22Rv1 (cell line): ENCODE measurements at regions not wholly inside any gene's neighbourhood (a gene's known extent, or its start where the extent isn't known, plus 50 kb on each side); places are given as distances from the start of the nearest gene placed in this dataset.

Source experiments
- ZFX ChIP-seq: fragments of 450-650 bp; IDR thresholded peaks from 2 replicates; pipeline ENCODE4 v1.6.1; 2017; ENCODE audit warnings: antibody characterized with exemption, borderline replicate concordance
- TF ChIP-seq, protein P1 (sequence below): fragments of 450-650 bp; IDR thresholded peaks from 2 replicates; pipeline ENCODE4 v1.5.1; 2017; ENCODE audit warnings: mild to moderate bottlenecking

GRCh38 chr13:78004821-78005220, 86.2 kb upstream of the EDNRB start:
- TF ChIP-seq, protein P1, sequence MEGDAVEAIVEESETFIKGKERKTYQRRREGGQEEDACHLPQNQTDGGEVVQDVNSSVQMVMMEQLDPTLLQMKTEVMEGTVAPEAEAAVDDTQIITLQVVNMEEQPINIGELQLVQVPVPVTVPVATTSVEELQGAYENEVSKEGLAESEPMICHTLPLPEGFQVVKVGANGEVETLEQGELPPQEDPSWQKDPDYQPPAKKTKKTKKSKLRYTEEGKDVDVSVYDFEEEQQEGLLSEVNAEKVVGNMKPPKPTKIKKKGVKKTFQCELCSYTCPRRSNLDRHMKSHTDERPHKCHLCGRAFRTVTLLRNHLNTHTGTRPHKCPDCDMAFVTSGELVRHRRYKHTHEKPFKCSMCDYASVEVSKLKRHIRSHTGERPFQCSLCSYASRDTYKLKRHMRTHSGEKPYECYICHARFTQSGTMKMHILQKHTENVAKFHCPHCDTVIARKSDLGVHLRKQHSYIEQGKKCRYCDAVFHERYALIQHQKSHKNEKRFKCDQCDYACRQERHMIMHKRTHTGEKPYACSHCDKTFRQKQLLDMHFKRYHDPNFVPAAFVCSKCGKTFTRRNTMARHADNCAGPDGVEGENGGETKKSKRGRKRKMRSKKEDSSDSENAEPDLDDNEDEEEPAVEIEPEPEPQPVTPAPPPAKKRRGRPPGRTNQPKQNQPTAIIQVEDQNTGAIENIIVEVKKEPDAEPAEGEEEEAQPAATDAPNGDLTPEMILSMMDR: no peak
- TF ChIP-seq ZFX: no peak
